H9 (cell line): ENCODE measurements at regions not wholly inside any gene's neighbourhood (a gene's known extent, or its start where the extent isn't known, plus 50 kb on each side); places are given as distances from the start of the nearest gene placed in this dataset.

Experiments used
- DNase-seq: peaks from one replicate; pipeline ENCODE4 v3.0.0-alpha.2; 2017
- H2AFZ ChIP-seq: one replicate; pipeline ENCODE4 v1.6.1; 2013; ENCODE audit warnings: mild to moderate bottlenecking, low read length, control low read depth, moderate library complexity
- H2AK5ac ChIP-seq: 2 replicates; pipeline ENCODE4 v1.6.1; 2013; ENCODE audit warnings: low read length, control low read depth, mixed read lengths; ENCODE audit not compliant: insufficient read length
- H2BK120ac ChIP-seq: one replicate; pipeline ENCODE4 v1.6.1; 2013; ENCODE audit warnings: low read depth, mild to moderate bottlenecking, low read length, control low read depth, inconsistent platforms; ENCODE audit not compliant: poor library complexity, severe bottlenecking
- H2BK12ac ChIP-seq: 2 replicates; pipeline ENCODE4 v1.6.1; 2013; ENCODE audit warnings: low read length, control low read depth, mixed read lengths, low read depth; ENCODE audit not compliant: insufficient read length
- H2BK15ac ChIP-seq: 2 replicates; pipeline ENCODE4 v1.6.1; 2013; ENCODE audit warnings: low read depth, low read length, control low read depth
- H2BK20ac ChIP-seq: one replicate; pipeline ENCODE4 v1.6.1; 2013; ENCODE audit warnings: low read depth, mild to moderate bottlenecking, low read length, control low read depth, inconsistent platforms; ENCODE audit not compliant: poor library complexity, severe bottlenecking
- H2BK5ac ChIP-seq: 2 replicates; pipeline ENCODE4 v1.6.1; 2013; ENCODE audit warnings: low read length, control low read depth, mixed read lengths; ENCODE audit not compliant: insufficient read length
- H3K14ac ChIP-seq: 2 replicates; pipeline ENCODE4 v1.6.1; 2013; ENCODE audit warnings: low read length, control low read depth; ENCODE audit not compliant: insufficient read depth
- H3K18ac ChIP-seq: 2 replicates; pipeline ENCODE4 v1.6.1; 2013; ENCODE audit warnings: low read depth, mild to moderate bottlenecking, mixed read lengths, low read length, control low read depth; ENCODE audit not compliant: insufficient read length
- H3K23ac ChIP-seq: 2 replicates; pipeline ENCODE4 v1.6.1; 2013; ENCODE audit warnings: low read length, control low read depth, mixed read lengths, low read depth; ENCODE audit not compliant: insufficient read length
- H3K23me2 ChIP-seq: 2 replicates; pipeline ENCODE4 v1.6.1; 2013; ENCODE audit warnings: low read depth, mild to moderate bottlenecking, mixed read lengths, low read length, control low read depth; ENCODE audit not compliant: insufficient read length, poor library complexity, severe bottlenecking
- H3K27ac ChIP-seq: 2 replicates; pipeline ENCODE4 v1.5.1; 2013; ENCODE audit warnings: low read length, control low read depth, mixed read lengths, low read depth; ENCODE audit not compliant: insufficient read length
- H3K27me3 ChIP-seq: 2 replicates; pipeline ENCODE4 v1.6.1; 2013; ENCODE audit warnings: low read length, control low read depth, inconsistent platforms; ENCODE audit not compliant: insufficient read depth
- H3K4ac ChIP-seq: 2 replicates; pipeline ENCODE4 v1.6.1; 2013; ENCODE audit warnings: low read depth, mild to moderate bottlenecking, control low read depth, inconsistent platforms, low read length, moderate library complexity
- H3K4me1 ChIP-seq: 2 replicates; pipeline ENCODE4 v1.6.1; 2013; ENCODE audit warnings: low read length, control low read depth, inconsistent platforms; ENCODE audit not compliant: insufficient read depth
- H3K4me2 ChIP-seq: 2 replicates; pipeline ENCODE4 v1.6.1; 2013; ENCODE audit warnings: low read length, control low read depth, mixed read lengths; ENCODE audit not compliant: insufficient read length, insufficient read depth
- H3K56ac ChIP-seq: 2 replicates; pipeline ENCODE4 v1.6.1; 2013; ENCODE audit warnings: low read depth, mild to moderate bottlenecking, mixed read lengths, low read length, control low read depth; ENCODE audit not compliant: insufficient read length
- H3K79me1 ChIP-seq: 2 replicates; pipeline ENCODE4 v1.6.1; 2013; ENCODE audit warnings: low read depth, mild to moderate bottlenecking, moderate library complexity, low read length, control low read depth, inconsistent platforms; ENCODE audit not compliant: insufficient read depth, poor library complexity, severe bottlenecking
- H3K79me2 ChIP-seq: 2 replicates; pipeline ENCODE4 v1.6.1; 2013; ENCODE audit warnings: low read length, control low read depth, inconsistent platforms; ENCODE audit not compliant: insufficient read depth
- H3K9ac ChIP-seq: 2 replicates; pipeline ENCODE4 v1.6.1; 2013; ENCODE audit warnings: low read length, control low read depth, mixed read lengths; ENCODE audit not compliant: insufficient read length; ENCODE audit errors: extremely low read depth
- H3K9me3 ChIP-seq: one replicate; pipeline ENCODE4 v1.6.1; 2013; ENCODE audit warnings: low read depth, low read length, inconsistent platforms; ENCODE audit not compliant: control insufficient read depth
- H3T11ph ChIP-seq: one replicate; pipeline ENCODE4 v1.6.1; 2013; ENCODE audit warnings: mild to moderate bottlenecking, low read length, control low read depth, inconsistent platforms
- H4K20me1 ChIP-seq: one replicate; pipeline ENCODE4 v1.6.1; 2013; ENCODE audit not compliant: control insufficient read depth, insufficient read length, insufficient read depth
- H4K5ac ChIP-seq: 2 replicates; pipeline ENCODE4 v1.6.1; 2013; ENCODE audit warnings: low read depth, mild to moderate bottlenecking, mixed read lengths, low read length, control low read depth; ENCODE audit not compliant: insufficient read length
- H4K8ac ChIP-seq: replicated peaks from 2 replicates; pipeline ENCODE4 v1.6.1; 2013; ENCODE audit warnings: low read length, control low read depth, mixed read lengths, low read depth; ENCODE audit not compliant: insufficient read length
- H4K91ac ChIP-seq: 2 replicates; pipeline ENCODE4 v1.6.1; 2013; ENCODE audit warnings: low read depth, mild to moderate bottlenecking, moderate library complexity, mixed read lengths, low read length, control low read depth; ENCODE audit not compliant: insufficient read length
- H3K27ac Mint-ChIP-seq, 3 experiments: 2 replicates in 2 of 3; 3 replicates in 1 of 3; pipeline ENCODE4 v1.8.0; 2020 to 2021; ENCODE audit warnings: mixed read lengths in 3 of 3, mild to moderate bottlenecking in 1 of 3, moderate library complexity in 1 of 3
- H3K27me3 Mint-ChIP-seq: 2 replicates; pipeline ENCODE4 v1.8.0; 2021; ENCODE audit warnings: low read depth, mild to moderate bottlenecking, moderate library complexity, mixed read lengths
- H3K36me3 Mint-ChIP-seq, 3 experiments: 2 replicates in 2 of 3; 3 replicates in 1 of 3; pipeline ENCODE4 v1.8.0; 2020 to 2021; ENCODE audit warnings: low read depth in 3 of 3, mixed read lengths in 3 of 3; ENCODE audit not compliant: insufficient read depth in 1 of 3
- H3K4me1 Mint-ChIP-seq, 2 experiments: 2 replicates each; pipeline ENCODE4 v1.8.0; 2020; ENCODE audit warnings: mixed read lengths in 2 of 2
- H3K4me3 Mint-ChIP-seq, 2 experiments: 2 replicates in 1 of 2; 3 replicates in 1 of 2; pipeline ENCODE4 v1.8.0; 2020 to 2021; ENCODE audit warnings: mild to moderate bottlenecking in 2 of 2, mixed read lengths in 2 of 2, moderate library complexity in 1 of 2
- H3K9me3 Mint-ChIP-seq, 2 experiments: 2 replicates in 1 of 2; 3 replicates in 1 of 2; pipeline ENCODE4 v1.8.0; 2020; ENCODE audit warnings: mild to moderate bottlenecking in 2 of 2, mixed read lengths in 2 of 2, moderate library complexity in 1 of 2
- WGBS: extraction: QIAGEN DNeasy Blood & Tissue Kit; methylation state at CpG from one replicate; pipeline ENCODE4 v1.1.7; 2013; ENCODE audit warnings: missing lambda C conversion rate, low lambda C conversion rate, mixed read lengths; ENCODE audit not compliant: insufficient read length; ENCODE audit errors: extremely low coverage; 5-methylcytosine and 5-hydroxymethylcytosine counted together
- TF ChIP-seq, protein P1 (sequence below): fragments of 200-600 bp; sonication (generic); conservative IDR thresholded peaks from 3 replicates; pipeline ENCODE4 v1.8.0; 2021; ENCODE audit warnings: antibody characterized with exemption, mild to moderate bottlenecking

DNA sequence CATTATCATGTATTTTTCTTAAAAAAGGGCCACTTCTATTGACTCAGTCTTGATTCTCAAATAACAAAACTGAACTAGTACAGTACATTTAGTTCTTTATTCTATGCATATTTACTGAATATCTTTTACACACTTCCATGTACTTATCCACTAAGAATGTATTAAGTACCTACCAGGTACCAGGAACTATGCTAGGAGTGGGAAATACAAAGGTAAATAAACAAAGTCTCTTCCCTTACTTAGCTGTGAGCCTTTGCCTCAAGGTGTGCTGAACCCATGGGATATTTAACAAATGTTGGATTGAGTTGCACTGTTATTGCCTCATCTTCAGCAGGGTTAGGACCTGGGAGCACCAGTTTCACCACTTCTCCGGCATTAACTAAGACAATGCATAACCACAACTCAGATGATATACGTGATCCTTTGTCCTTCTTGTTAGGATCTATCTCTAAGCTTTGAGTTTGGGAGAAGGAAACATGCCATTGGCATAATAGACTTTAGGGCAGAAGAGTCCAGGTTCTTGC lies 533.9 kb downstream of the TFAP2B start:
- TF ChIP-seq, protein P1, sequence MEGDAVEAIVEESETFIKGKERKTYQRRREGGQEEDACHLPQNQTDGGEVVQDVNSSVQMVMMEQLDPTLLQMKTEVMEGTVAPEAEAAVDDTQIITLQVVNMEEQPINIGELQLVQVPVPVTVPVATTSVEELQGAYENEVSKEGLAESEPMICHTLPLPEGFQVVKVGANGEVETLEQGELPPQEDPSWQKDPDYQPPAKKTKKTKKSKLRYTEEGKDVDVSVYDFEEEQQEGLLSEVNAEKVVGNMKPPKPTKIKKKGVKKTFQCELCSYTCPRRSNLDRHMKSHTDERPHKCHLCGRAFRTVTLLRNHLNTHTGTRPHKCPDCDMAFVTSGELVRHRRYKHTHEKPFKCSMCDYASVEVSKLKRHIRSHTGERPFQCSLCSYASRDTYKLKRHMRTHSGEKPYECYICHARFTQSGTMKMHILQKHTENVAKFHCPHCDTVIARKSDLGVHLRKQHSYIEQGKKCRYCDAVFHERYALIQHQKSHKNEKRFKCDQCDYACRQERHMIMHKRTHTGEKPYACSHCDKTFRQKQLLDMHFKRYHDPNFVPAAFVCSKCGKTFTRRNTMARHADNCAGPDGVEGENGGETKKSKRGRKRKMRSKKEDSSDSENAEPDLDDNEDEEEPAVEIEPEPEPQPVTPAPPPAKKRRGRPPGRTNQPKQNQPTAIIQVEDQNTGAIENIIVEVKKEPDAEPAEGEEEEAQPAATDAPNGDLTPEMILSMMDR: no peak
- H3K9me3 Mint-ChIP-seq: no peaks in the 10 kb centered on the region
- no peaks in the 10 kb centered on the region for H3K79me2 ChIP-seq
- H3K27me3 ChIP-seq: no peaks in the 10 kb centered on the region
- H3K23ac ChIP-seq: no peak overlapping the region
- no peak overlapping the region for H2BK5ac ChIP-seq
- H3K4me2 ChIP-seq: no peak overlapping the region
- no peak overlapping the region for H3K27ac ChIP-seq
- no peak overlapping the region for H3K18ac ChIP-seq
- no peaks in the 10 kb centered on the region for H3K4me1 ChIP-seq
- no peak overlapping the region for H3K56ac ChIP-seq
- H3K79me1 ChIP-seq: no peaks in the 10 kb centered on the region
- H2BK15ac ChIP-seq: no peak overlapping the region
- DNase-seq: no peak
- H3T11ph ChIP-seq: no peak overlapping the region
- H3K36me3 Mint-ChIP-seq: no peaks in the 10 kb centered on the region
- H3K4me1 Mint-ChIP-seq: peaks cover 0 to 3% of the 10 kb centered on the region in 2 experiments; a peak in 2 of 4 replicates
- H3K27ac Mint-ChIP-seq: peak overlapping the region in 1 of 3 experiments; percentile 80; a peak in 2 of 7 replicates
- no peak overlapping the region for H4K91ac ChIP-seq
- no peak overlapping the region for H2BK120ac ChIP-seq
- no peak overlapping the region for H2AK5ac ChIP-seq
- no peak overlapping the region for H3K14ac ChIP-seq
- no peak overlapping the region for H3K4me3 Mint-ChIP-seq
- no peaks in the 10 kb centered on the region for H3K9me3 ChIP-seq
- H4K20me1 ChIP-seq: no peaks in the 10 kb centered on the region
- no peak overlapping the region for H2BK20ac ChIP-seq
- H3K9ac ChIP-seq: no peak overlapping the region
- no peaks in the 10 kb centered on the region; the same call in 1 of the 2 replicates for H3K27me3 Mint-ChIP-seq
- WGBS: no CpG with 5 or more reads among the region's 2 CpGs
- H3K4ac ChIP-seq: no peak overlapping the region
- H2AFZ ChIP-seq: no peak overlapping the region
- no peak overlapping the region for H2BK12ac ChIP-seq
- H3K23me2 ChIP-seq: no peaks in the 10 kb centered on the region
- no peak overlapping the region for H4K8ac ChIP-seq
- no peak overlapping the region for H4K5ac ChIP-seq
